ENCODE measurements at regions not wholly inside any gene's neighbourhood (a gene's known extent, or its start where the extent isn't known, plus 50 kb on each side); places are given as distances from the start of the nearest gene placed in this dataset.

- TF ChIP-seq, protein P1, sequence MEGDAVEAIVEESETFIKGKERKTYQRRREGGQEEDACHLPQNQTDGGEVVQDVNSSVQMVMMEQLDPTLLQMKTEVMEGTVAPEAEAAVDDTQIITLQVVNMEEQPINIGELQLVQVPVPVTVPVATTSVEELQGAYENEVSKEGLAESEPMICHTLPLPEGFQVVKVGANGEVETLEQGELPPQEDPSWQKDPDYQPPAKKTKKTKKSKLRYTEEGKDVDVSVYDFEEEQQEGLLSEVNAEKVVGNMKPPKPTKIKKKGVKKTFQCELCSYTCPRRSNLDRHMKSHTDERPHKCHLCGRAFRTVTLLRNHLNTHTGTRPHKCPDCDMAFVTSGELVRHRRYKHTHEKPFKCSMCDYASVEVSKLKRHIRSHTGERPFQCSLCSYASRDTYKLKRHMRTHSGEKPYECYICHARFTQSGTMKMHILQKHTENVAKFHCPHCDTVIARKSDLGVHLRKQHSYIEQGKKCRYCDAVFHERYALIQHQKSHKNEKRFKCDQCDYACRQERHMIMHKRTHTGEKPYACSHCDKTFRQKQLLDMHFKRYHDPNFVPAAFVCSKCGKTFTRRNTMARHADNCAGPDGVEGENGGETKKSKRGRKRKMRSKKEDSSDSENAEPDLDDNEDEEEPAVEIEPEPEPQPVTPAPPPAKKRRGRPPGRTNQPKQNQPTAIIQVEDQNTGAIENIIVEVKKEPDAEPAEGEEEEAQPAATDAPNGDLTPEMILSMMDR (IDR thresholded peaks at IDR 0.05): no peak
- no peak for TF ChIP-seq POLR2A (IDR thresholded peaks at IDR 0.05)
These were observed 176.8 kb upstream of the SETBP1 start for GRCh38 chr18:44503854-44504253.
